ENCODE measurements at regions not wholly inside any gene's neighbourhood (a gene's known extent, or its start where the extent isn't known, plus 50 kb on each side); places are given as distances from the start of the nearest gene placed in this dataset.

DNA sequence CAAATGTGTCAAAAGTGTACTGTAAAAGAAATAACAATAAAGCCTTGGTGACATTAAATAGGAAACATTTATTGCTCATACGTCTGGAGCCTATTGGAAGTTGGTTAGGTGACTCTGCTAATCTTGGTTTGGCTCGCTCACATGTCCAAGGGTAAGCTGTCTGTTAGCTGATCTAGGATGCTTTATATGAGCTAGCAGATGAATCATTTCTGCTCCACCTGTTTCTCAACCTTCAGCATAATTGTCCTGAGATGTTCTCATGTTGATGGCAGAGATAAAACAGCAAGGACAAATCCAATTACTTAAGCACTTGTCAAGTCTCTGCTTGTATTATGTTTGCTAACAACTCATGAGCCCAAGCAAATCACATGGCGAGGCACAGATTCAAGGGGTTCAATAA, 56.0 kb upstream of the CD53 start:
- DNase-seq (ENCODE audit: low read depth in 2 of 2): no peak

DNA sequence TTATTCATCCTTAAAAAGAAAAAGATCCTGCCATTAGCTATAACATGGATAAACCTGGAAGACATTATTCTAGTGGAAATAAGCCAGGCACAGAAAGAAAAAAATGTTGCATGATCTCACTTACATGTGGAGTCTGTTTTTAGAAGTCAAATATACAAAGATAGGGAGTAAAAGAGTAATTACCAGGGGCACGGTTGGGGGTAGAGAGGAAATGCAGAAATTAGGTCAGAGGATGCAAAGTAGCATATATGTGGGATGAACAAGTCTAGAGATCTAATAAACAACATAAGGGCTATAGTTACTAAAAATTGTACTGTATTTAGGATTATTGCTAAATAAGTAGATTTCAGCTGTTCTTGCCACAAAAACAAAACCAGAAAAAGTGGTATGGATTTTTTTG, 61.4 kb upstream of the CD53 start:
- no peak for DNase-seq (ENCODE audit: low read depth in 2 of 2)

DNA sequence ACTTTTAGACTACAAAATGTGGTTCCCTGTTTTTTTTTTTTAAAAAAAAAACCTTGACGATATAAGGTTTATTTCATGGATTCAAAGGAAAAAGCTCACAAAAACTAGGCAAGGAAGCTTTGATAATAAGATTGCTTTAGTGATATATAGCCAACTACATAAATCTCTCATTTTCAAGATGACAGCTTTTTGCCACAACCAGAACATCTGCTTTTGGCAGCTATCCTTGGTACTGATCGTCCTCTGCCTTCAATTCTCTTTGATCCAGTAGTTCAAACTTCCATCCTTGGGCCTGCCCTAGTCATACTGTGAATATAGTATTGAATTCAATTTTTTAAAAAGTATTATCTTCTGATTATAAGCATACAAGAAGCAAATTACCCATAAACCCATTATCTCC, 72.9 kb upstream of the CD53 start:
- no peak for DNase-seq (ENCODE audit: low read depth in 2 of 2)

DNA sequence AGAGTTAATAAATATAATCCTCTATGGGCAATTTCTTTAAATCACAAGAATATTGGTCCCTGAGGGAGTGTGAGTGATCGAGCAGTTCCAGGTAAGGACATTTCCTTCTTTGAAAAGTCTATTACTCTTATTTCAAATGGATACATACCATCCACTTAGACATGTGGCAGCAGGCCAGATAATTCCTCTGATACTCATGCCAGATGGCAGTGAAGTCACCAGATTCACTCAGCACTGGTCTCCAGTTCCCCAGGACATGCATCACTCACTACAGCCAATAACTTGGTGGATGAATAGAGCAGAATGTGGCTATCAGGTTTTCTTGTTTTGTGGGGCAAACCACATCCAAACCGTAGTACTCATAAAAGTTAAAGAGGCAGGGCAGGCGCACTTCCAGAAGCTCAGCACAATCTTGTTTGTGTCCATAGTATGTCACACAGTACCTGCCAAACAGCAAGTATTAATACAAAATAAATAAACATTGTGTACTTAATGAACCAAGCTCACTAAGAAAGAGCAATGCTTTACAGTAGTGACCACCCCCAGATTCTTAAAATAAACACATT, 74.2 kb upstream of the CD53 start:
- DNase-seq (ENCODE audit: low read depth in 2 of 2): no peak

GRCh38 chr1:110788673-110789072, 84.3 kb upstream of the CD53 start:
- no peak for DNase-seq (ENCODE audit: low read depth in 2 of 2)

DNA sequence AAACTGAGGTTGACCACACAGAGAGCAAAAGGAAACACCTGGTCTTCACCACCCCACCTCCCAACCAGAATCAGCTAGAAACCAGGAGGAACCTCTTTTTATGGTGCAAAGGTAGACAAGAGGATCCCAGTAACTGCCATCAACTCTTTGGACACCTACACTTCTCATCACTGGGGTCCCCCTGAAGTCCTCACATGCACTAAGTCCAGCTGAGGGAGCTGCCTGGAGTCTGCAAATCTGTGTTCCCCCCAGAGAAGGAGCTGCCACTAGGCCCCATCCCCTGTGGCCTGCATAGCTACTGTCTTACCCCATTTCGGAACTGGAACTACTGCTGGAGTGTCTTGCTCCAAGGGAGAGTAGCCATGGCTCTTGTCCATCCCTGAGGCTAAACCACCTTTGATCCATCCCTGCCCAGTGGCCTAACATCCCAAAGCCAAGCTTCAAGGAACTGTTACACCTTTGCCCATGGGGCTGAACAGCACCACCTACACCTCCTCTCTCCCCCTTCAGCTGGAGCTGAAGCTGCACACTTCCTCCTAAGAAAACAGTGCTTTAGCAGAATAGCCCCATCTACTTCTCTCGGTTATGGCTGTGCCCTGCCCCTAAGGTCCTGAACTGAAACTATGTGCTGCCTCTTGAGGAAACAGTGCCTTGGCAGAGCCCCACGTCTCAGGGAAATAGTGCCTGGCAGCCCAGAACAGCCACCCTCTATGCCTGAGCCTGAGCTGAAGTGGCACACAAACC, 85.4 kb upstream of the CD53 start:
- no peak for DNase-seq (ENCODE audit: low read depth in 2 of 2)

GRCh38 chr1:110786802-110787327, 86.1 kb upstream of the CD53 start:
- DNase-seq (ENCODE audit: low read depth in 2 of 2): no peak

- no peak for DNase-seq (ENCODE audit: low read depth in 2 of 2)
Measured at GRCh38 chr1:110785612-110786011, 87.3 kb upstream of the CD53 start.

DNA sequence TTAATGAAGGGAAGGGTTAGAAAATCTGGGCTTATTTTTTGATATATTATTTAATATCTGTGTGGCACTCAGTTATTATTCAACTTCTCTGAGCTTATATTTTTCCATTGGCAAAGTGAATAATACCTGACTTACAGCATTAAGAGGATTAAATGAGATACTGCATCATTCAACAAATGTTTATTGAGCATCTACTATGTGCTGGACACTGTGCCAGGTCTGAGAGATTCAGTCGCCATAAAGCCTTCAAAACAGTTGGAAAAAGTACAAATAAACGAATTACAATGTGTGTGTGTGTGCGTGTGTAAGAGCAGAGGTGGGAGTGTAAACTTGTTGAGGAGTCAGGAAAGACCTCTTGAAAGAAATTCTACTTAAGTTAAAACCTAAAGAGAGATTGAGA, 87.9 kb upstream of the CD53 start:
- DNase-seq (ENCODE audit: low read depth in 2 of 2): no peak

GRCh38 chr1:110783292-110783918, 89.5 kb upstream of the CD53 start:
- DNase-seq (ENCODE audit: low read depth in 2 of 2): no peak

GRCh38 chr1:110781525-110781924, 91.4 kb upstream of the CD53 start:
- no peak for DNase-seq (ENCODE audit: low read depth in 2 of 2)

GRCh38 chr1:110780600-110781484, 92.1 kb upstream of the CD53 start:
- peak; percentile 14 to 53 for DNase-seq (ENCODE audit: low read depth in 2 of 2)

DNA sequence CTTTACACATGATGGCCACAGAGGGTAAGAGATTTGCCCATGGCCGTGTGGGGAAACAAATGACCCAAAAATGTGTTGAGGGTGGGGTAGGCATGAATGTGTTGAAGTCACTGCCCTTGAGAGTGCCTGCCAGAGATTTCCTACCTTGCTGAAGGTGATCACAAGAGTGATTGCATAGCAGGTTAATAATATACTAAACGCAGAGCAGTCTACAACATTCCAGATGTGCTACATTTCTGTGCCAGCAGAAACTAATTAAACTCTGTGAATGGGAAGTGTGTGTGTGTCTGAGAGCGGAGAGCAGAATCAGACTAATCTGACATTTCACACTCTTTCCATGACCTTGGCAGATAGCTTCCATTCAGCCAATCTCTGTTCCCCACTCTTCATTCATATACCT, 93.3 kb upstream of the CD53 start:
- DNase-seq (ENCODE audit: low read depth in 2 of 2): no peak

GRCh38 chr1:110778821-110779220, 94.1 kb upstream of the CD53 start:
- DNase-seq (ENCODE audit: low read depth in 2 of 2): no peak

DNA sequence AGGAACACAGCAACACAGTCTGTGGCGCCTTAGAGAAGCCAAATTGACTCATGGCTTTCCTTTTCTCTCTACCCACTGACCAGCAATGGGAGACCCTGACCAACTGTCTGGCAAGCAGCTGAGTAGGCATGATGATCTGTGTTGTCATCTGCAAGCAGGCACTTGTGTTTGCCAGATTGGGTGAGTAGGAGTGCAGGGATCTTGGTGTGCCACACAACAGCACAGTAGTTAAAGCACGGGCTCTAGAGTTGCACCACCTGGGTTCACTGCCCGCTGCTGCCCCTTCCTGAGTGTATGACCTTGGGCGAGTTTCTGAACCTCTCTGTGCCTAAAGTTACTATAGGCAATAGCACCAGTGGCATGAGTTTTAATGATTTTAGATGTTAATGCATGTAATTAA, 95.7 kb upstream of the CD53 start:
- no peak for DNase-seq (ENCODE audit: low read depth in 2 of 2)

- DNase-seq (ENCODE audit: low read depth in 2 of 2): no peak
Measured at GRCh38 chr1:110774398-110774797, 98.5 kb upstream of the CD53 start.

DNA sequence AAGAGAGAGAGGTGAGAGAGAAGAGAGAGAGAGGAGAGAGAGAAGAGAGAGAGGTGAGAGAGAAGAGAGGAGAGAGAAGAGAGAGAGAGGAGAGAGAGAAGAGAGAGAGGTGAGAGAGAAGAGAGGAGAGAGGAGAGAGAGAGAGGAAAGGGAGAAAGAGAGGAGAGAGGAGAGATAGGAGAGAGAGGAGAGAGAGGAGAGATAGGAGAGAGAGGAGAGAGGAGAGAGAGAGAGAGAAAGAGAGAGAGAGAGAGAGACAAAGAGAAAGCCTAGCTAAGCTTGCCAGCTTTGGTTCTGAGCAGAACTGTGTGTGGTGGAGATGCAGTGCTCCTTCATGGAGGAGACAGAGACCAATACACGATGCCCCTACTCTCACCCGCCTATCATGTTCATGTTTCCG, 99.1 kb upstream of the KCNA3 start:
- DNase-seq (ENCODE audit: low read depth in 2 of 2): no peak

DNA sequence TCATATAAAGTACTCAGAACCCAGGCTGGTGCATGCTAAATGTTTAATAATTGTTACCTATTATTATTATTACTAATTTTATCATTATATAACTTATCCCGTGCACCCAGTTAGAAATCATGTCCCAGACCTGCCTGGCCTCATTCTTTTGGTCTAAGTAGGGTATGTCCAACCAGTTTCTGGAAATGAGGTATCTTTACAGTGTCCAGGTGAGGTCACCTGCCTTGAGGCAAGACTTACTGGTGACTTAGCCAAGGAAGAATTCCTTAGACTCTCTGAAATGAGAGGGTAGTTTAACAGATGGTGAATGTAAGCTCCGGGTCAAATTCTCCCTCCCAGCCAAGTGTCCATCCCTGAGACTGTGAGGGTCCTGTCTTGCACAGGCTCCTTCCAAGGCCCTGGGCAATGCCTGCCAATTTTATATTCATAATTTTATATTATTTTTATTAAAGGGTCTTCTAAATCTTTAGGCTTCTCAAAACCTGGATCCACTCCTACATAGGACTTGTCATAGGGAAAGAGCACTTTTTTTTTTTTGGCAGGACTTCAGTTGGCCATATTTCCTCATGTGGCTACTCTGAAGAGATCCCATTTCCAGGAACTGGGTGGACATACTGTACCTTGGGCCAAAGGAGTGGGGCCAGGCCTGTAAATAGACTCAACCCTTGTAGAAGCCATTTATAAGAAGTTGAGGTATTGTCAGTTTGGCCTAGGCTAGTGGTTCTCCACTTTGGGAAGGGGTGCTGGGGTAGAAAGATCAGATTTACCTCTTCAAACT, 96.7 kb upstream of the KCNA3 start:
- no peak for DNase-seq (ENCODE audit: low read depth in 2 of 2)

DNA sequence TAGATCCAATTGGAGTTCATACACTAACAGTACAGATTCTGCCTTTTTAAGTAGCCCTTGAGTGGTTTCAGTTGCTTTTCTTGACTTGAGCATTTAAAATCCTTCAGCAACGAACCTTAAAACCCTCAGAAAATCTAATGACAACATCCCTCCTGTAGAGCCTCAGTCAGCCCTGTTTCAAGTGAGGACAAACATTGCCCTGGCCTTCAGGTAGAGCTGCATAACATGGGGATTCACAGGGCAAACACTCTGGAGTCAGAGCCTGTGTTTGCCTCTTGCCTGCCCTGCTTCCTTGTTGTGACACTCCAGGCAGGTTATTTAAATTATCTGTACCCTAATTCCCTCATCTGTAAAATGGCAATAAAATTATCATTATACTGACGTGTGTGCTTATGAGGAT, 96.1 kb upstream of the KCNA3 start:
- no peak for DNase-seq (ENCODE audit: low read depth in 2 of 2)

DNA sequence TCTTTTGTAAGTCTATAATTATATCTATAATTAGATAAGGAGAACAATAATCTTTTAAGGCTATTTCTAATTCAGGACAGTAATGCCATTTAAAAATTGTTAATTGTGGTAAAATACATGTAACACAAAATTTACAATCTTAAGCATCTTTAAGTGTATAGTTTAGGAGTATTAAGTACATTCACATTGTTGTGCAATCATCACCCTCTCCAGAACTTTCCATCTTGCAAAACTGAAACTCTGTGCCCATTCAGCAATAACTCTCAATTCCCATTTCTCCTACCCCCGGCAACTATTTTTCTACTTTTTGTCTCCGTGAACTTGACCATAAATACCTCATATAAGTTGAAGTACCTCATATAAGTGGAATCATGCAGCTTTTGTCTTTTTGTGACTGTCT, 93.9 kb upstream of the KCNA3 start:
- DNase-seq (ENCODE audit: low read depth in 2 of 2): no peak

GRCh38 chr1:110766336-110766647, 91.6 kb upstream of the KCNA3 start:
- no peak for DNase-seq (ENCODE audit: low read depth in 2 of 2)

Data from stimulated activated CD8-positive, alpha-beta memory T cell treated with anti-CD3 and anti-CD28 coated beads, Interleukin-2, amount 100 ng/mL, for 48 hours (primary cell).